H1 (cell line): ENCODE measurements at regions not wholly inside any gene's neighbourhood (a gene's known extent, or its start where the extent isn't known, plus 50 kb on each side); places are given as distances from the start of the nearest gene placed in this dataset.

Experiments used
- RXRA ChIP-seq: IDR thresholded peaks from 2 replicates; pipeline ENCODE4 v1.6.1; 2011; ENCODE audit warnings: low read depth, mild to moderate bottlenecking, low read length, moderate library complexity; ENCODE audit not compliant: insufficient read depth
- SIX5 ChIP-seq: IDR thresholded peaks from 2 replicates; pipeline ENCODE4 v1.6.1; 2011; ENCODE audit warnings: mild to moderate bottlenecking, low read depth, low read length

DNA sequence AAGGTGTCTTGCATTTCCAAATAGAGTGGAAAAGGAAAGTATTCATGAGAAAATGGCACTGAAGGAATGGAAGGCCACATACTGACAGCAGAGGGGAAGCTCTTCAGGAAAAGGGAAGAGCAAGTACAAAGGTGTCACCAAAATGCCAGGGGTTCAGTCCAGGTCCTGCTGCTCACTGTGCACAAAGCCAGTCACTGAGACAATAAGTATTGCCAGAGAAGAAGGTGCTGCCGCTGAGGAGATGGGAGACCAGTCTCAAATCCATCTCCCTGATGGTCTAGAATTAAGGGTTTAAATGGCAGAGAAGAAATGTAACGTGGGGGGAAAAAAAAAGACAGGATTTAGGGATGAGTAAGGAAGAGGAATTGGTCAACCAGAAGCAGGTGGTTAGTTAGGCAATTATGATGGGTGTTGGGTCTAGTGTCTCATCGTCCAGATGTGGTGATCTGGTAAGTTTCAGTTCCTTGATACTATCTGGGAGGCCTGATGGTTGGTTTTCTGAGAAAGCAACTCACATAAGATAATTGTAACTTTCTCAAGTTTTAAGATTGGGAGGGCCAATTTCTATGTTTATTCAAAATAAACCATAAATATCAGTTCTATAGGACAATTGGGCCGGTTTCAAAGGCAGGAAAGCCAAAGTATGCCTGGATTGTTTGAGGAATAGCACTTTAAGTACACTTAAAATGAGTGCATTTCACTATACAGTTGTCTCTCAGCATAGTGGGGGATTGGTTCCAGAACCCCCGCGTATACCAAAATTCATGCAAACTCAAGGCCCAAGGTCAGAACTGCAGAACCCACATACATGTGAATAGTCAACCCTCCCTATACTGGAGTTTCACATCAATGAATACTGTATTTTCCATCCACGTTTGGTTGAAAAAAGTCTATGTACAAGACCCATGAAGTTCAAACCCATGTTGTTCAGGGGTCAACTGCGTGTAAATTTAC lies 109.1 kb upstream of the DNAJC10 start (continued):
- no peak for TF ChIP-seq SIX5
- TF ChIP-seq RXRA = no peak
- TF ChIP-seq, all 59 proteins: peak for 0
